ENCODE measurements at regions not wholly inside any gene's neighbourhood (a gene's known extent, or its start where the extent isn't known, plus 50 kb on each side); places are given as distances from the start of the nearest gene placed in this dataset.

GRCh38 chr4:121228848-121229247 is 64.7 kb upstream of the TNIP3 start:
- DNase-seq (ENCODE audit: extremely low spot score, insufficient read length, low read depth) (no peak), FAIRE-seq (peak; percentile 21)

- peak; percentile 81 for FAIRE-seq
These were observed 63.2 kb upstream of the TNIP3 start for GRCh38 chr4:121227341-121227792.

GRCh38 chr4:121226362-121226761 is 62.2 kb upstream of the TNIP3 start:
- FAIRE-seq (no peak), DNase-seq (ENCODE audit: extremely low spot score, insufficient read length, low read depth) (no peak)

More at GRCh38 chr4:121227341-121227792, 63.2 kb upstream of the TNIP3 start:
- DNase-seq (ENCODE audit: extremely low spot score, insufficient read length, low read depth) = no peak

DNA sequence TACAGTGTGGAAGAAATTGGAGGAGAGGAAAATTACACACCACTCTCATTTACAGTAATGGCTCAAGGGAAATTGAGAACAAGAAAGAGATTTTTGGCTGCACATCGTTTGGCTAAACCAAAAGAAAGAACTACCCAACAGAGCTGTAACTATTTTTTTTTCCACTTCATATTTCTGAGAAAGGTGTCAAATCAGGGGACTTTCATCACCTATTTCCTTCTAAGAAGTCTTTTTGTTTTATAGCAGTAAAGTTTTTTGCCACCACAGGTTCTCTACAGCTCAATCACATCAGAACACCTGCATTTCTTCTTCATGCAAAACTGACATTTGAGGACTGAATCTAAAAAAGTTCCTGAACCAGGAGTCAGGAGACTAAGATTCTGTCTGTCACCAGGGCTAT is 57.5 kb upstream of the TNIP3 start:
- peak; percentile 12 for FAIRE-seq
- DNase-seq (ENCODE audit: extremely low spot score, insufficient read length, low read depth) = no peak

DNA sequence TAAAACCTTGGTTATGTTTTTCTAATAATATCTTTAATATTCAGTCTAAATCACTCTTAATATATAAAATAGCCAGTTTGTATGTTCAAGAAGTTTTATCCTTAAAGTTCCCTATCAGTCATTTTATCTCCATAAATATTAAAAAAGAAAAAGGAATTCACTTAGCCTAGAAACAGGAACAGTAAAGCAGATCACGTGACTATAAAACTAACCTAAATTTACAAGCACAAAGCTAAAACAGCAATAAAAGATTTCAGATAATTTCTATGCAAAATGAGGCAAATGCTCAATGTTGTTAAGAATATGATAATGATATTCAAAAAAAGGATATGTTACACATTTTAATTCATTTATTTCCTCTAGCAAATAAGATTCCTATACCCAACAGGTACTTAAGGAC is 57.1 kb upstream of the TNIP3 start:
- FAIRE-seq (no peak), DNase-seq (ENCODE audit: extremely low spot score, insufficient read length, low read depth) (no peak)

- DNase-seq (ENCODE audit: extremely low spot score, insufficient read length, low read depth) (no peak), FAIRE-seq (peak; percentile 42)
These were observed 56.6 kb upstream of the TNIP3 start for GRCh38 chr4:121220698-121221097.

DNA sequence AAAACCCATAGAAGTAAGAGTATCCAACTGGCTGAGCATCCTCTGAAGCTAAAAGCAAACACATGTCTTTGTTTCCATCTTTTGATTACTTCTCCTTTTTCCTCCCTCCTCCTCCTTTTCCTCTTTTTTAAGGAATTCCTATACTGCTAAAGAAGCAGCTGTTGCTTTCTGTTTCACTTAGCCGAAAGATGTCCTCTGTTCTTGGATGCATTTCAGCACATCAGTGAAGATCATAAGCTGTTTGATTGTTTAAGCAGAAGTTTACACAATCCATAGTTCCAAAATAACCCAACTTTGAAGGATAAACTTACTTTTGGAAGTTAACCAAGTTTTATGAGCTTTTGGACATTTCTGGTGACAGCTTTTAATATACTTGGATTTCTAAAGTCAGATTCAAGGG is 55.1 kb upstream of the TNIP3 start:
- DNase-seq (ENCODE audit: extremely low spot score, insufficient read length, low read depth) = no peak
- FAIRE-seq = no peak

- no peak for FAIRE-seq
These were observed 53.2 kb upstream of the TNIP3 start for GRCh38 chr4:121217351-121217750.

GRCh38 chr4:121216461-121216860 is 52.3 kb upstream of the TNIP3 start:
- DNase-seq (ENCODE audit: extremely low spot score, insufficient read length, low read depth) (no peak), FAIRE-seq (peak; percentile 68)

More at GRCh38 chr4:121217351-121217750, 53.2 kb upstream of the TNIP3 start:
- no peak for DNase-seq (ENCODE audit: extremely low spot score, insufficient read length, low read depth)

DNA sequence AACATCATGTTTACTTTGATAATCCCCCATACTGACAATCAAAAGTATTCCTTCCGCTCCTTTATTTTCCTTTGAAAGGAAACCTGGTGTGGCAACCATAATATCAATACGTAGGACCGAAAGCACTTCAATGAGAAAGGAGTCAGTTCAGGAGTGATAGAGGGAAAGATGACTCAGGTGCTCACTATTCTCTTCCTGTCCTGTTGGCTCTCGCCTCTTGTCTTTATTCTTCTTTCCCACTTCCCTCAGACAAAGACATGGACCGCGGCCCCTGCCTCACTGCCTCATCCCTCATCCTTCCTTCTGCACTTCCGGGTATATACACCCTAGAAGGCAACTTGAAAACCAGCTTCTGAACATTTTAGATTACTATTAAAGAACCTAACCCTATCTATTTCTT is 49.8 kb upstream of the TNIP3 start:
- DNase-seq (ENCODE audit: extremely low spot score, insufficient read length, low read depth) (no peak), FAIRE-seq (no peak)
